Upper lobe of left lung (tissue), 6 donors: ENCODE measurements at regions not wholly inside any gene's neighbourhood (a gene's known extent, or its start where the extent isn't known, plus 50 kb on each side); places are given as distances from the start of the nearest gene placed in this dataset.

Experiments used
- ATAC-seq, 2 donors: fragments of 200-7000 bp; cut with Tn5 transposase; one replicate each; pipeline ENCODE4 v1.9.1; 2022; ENCODE audit warnings: mild to moderate bottlenecking in 2 of 2, moderate library complexity in 2 of 2; ENCODE audit not compliant: low FRiP score in 2 of 2
- DNase-seq, 2 donors: peaks; one replicate each; pipeline ENCODE4 v3.0.0-alpha.2; 2019 to 2020
- H3K27ac ChIP-seq, 4 donors: fragments of 200-600 bp; sonication (generic); one replicate each; pipeline ENCODE4 v1.5.1; 2016 to 2019
- H3K27me3 ChIP-seq, 4 donors: fragments of 200-600 bp; sonication (generic); one replicate each; pipeline ENCODE4 v1.5.1; 2017 to 2019
- H3K36me3 ChIP-seq, 4 donors: fragments of 200-600 bp; sonication (generic); one replicate each; pipeline ENCODE4 v1.5.1; 2016 to 2019
- H3K4me1 ChIP-seq, 4 donors: fragments of 200-600 bp; sonication (generic); one replicate each; pipeline ENCODE4 v1.5.1; 2018 to 2019
- H3K4me3 ChIP-seq, 4 donors: fragments of 200-600 bp; sonication (generic); one replicate each; pipeline ENCODE4 v1.5.1; 2017 to 2019; ENCODE audit warnings: mild to moderate bottlenecking in 2 of 4, moderate library complexity in 1 of 4
- H3K9me3 ChIP-seq, 4 donors: fragments of 200-600 bp; sonication (generic); one replicate each; pipeline ENCODE4 v1.5.1; 2018 to 2019
- EP300 ChIP-seq, 4 donors: sonication (generic); formaldehyde crosslinking; IDR thresholded peaks; one replicate each; pipeline ENCODE4 v1.5.1; 2017; ENCODE audit warnings: antibody characterized with exemption in 4 of 4, control low read depth in 2 of 4
- POLR2A ChIP-seq, 4 donors: fragments of 450-650 bp; IDR thresholded peaks; one replicate each; pipeline ENCODE4 v1.5.1; 2016 to 2017; ENCODE audit warnings: antibody characterized with exemption in 4 of 4, mild to moderate bottlenecking in 2 of 4
- POLR2AphosphoS5 ChIP-seq, 2 donors: sonication (generic); formaldehyde crosslinking; IDR thresholded peaks; one replicate each; pipeline ENCODE4 v1.5.1; 2017; ENCODE audit warnings: antibody characterized with exemption in 2 of 2
- WGBS, 2 donors: methylation state at CpG; one replicate each; pipeline ENCODE4 v1.1.5; 2017 to 2018; 5-methylcytosine and 5-hydroxymethylcytosine counted together
- TF ChIP-seq, protein P1 (sequence below), 6 experiments: fragments of 450-650 bp in 4 of 6; fragments of 200-600 bp in 2 of 6; sonication (generic) in 2 of 6; IDR thresholded peaks; one replicate each; pipeline ENCODE4 v1.5.1; 2016 to 2019; ENCODE audit warnings: antibody characterized with exemption in 6 of 6
- donor health status: DM: no; HTN: no; CAD: no; lungs with moderate emphysema.
- donor health status: DM: no; HTN: yes; CAD: no; lungs with severe emphysema.

- Histone ChIP-seq H3K27ac (no peak overlapping the region), H3K4me1 (no peaks in the 10 kb centered on the region), H3K9me3 (no peaks in the 10 kb centered on the region), H3K27me3 (no peaks in the 10 kb centered on the region), H3K4me3 (no peak overlapping the region), H3K36me3 (no peaks in the 10 kb centered on the region)
- ATAC-seq, result no peak
- TF ChIP-seq, protein P1, sequence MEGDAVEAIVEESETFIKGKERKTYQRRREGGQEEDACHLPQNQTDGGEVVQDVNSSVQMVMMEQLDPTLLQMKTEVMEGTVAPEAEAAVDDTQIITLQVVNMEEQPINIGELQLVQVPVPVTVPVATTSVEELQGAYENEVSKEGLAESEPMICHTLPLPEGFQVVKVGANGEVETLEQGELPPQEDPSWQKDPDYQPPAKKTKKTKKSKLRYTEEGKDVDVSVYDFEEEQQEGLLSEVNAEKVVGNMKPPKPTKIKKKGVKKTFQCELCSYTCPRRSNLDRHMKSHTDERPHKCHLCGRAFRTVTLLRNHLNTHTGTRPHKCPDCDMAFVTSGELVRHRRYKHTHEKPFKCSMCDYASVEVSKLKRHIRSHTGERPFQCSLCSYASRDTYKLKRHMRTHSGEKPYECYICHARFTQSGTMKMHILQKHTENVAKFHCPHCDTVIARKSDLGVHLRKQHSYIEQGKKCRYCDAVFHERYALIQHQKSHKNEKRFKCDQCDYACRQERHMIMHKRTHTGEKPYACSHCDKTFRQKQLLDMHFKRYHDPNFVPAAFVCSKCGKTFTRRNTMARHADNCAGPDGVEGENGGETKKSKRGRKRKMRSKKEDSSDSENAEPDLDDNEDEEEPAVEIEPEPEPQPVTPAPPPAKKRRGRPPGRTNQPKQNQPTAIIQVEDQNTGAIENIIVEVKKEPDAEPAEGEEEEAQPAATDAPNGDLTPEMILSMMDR (IDR thresholded peaks at IDR 0.05), result no peak
- no peak for TF ChIP-seq POLR2A (IDR thresholded peaks at IDR 0.05)
- no peak for TF ChIP-seq EP300 (IDR thresholded peaks at IDR 0.05)
- TF ChIP-seq POLR2AphosphoS5 (IDR thresholded peaks at IDR 0.05), result no peak
- no peak for DNase-seq
These were observed 589.2 kb downstream of the INHBA start for GRCh38 chr7:41113719-41114118.

- no peaks in the 10 kb centered on the region for H3K27me3 ChIP-seq
- H3K4me3 ChIP-seq, result no peak overlapping the region
- no peaks in the 10 kb centered on the region for H3K9me3 ChIP-seq
- ATAC-seq (no peak), DNase-seq (no peak)
- no peak for TF ChIP-seq POLR2AphosphoS5 (IDR thresholded peaks at IDR 0.05)
- TF ChIP-seq EP300 (IDR thresholded peaks at IDR 0.05), result no peak
- TF ChIP-seq, protein P1 (IDR thresholded peaks at IDR 0.05), result no peak
- no peak for TF ChIP-seq POLR2A (IDR thresholded peaks at IDR 0.05)
- WGBS, 2 donors, result 93 to 94% methylated on average over 1 of the region's 1 CpG
- H3K36me3 ChIP-seq, result no peaks in the 10 kb centered on the region
- H3K4me1 ChIP-seq, result no peaks in the 10 kb centered on the region
- no peak overlapping the region for H3K27ac ChIP-seq
These were observed 592.7 kb downstream of the INHBA start for GRCh38 chr7:41110186-41110585.

DNA sequence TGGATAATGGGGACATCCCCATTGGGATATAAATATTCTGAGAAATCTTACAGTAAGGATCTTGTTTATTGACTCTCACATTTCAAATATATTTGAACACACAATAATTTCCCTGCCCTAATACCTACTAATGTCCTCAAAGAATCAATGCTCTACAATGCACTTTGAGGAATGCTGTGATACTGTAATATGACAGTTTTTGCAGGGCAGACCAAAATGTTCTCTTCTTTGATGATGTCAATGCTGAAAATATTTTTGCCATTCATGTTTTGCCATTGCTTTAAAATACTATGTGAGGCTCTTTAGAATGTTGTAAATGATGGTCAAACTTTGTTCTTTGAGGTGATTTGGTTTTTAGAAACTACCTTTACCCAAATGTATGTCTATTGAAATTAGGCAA is 594.1 kb downstream of the INHBA start:
- ATAC-seq (no peak), DNase-seq (no peak)
- Histone ChIP-seq H3K36me3 (no peaks in the 10 kb centered on the region), H3K4me3 (no peak overlapping the region), H3K27ac (no peak overlapping the region), H3K27me3 (no peaks in the 10 kb centered on the region), H3K4me1 (no peaks in the 10 kb centered on the region), H3K9me3 (no peaks in the 10 kb centered on the region)
- no peak for TF ChIP-seq EP300 (IDR thresholded peaks at IDR 0.05)
- TF ChIP-seq POLR2A (IDR thresholded peaks at IDR 0.05), result no peak

- ATAC-seq (no peak), DNase-seq (no peak)
- H3K4me3 ChIP-seq, result no peak overlapping the region
- no peaks in the 10 kb centered on the region for H3K4me1 ChIP-seq
- 60 to 67% methylated on average over 6 of the region's 6 CpGs for WGBS, 2 donors
- no peak for TF ChIP-seq POLR2A (IDR thresholded peaks at IDR 0.05)
- no peaks in the 10 kb centered on the region for H3K36me3 ChIP-seq
- H3K27me3 ChIP-seq, result no peaks in the 10 kb centered on the region
- H3K9me3 ChIP-seq, result no peaks in the 10 kb centered on the region
- H3K27ac ChIP-seq, result no peak overlapping the region
These were observed 594.9 kb downstream of the INHBA start for GRCh38 chr7:41107938-41108448.

DNA sequence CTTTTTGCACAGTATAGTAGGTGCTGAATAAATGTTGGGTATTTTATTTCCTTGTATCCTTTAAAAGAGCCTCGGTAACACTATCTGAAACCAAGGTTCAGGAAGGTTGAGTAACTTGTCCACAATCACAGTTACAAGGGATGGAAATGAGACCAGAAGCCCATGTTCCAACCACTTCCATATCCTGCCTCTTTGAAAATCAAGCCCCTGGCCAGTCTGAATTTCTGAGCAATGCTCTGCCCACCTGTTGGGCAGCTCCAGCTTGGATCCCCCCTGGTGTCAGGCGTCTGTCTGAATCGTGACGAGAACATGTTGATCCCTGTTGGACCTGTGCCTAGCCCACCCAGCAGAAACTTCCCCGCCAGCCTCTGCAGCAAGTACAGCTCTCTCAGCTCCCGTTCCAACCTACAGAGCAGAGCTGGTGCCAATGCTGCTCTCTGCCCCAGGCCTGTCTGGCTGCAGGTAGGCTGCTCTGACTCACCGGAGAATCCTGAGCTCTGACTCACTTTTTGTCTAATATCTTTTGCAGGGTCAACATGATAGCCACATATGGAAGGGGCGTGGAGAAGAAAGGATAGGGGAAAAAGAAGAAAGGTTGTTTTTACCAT is 595.5 kb downstream of the INHBA start:
- Histone ChIP-seq H3K27me3 (no peaks in the 10 kb centered on the region), H3K36me3 (no peaks in the 10 kb centered on the region), H3K27ac (no peak overlapping the region), H3K9me3 (no peaks in the 10 kb centered on the region), H3K4me1 (no peaks in the 10 kb centered on the region), H3K4me3 (no peak overlapping the region)
- no peak for TF ChIP-seq EP300 (IDR thresholded peaks at IDR 0.05)
- TF ChIP-seq POLR2AphosphoS5 (IDR thresholded peaks at IDR 0.05), result no peak
- no peak for TF ChIP-seq POLR2A (IDR thresholded peaks at IDR 0.05)
- TF ChIP-seq, protein P1 (IDR thresholded peaks at IDR 0.05), result no peak
- WGBS, 2 donors, result 79 to 86% methylated on average over 8 of the region's 8 CpGs
- peak in 1 of 2 donors; percentile 1 for DNase-seq
- no peak for ATAC-seq

DNA sequence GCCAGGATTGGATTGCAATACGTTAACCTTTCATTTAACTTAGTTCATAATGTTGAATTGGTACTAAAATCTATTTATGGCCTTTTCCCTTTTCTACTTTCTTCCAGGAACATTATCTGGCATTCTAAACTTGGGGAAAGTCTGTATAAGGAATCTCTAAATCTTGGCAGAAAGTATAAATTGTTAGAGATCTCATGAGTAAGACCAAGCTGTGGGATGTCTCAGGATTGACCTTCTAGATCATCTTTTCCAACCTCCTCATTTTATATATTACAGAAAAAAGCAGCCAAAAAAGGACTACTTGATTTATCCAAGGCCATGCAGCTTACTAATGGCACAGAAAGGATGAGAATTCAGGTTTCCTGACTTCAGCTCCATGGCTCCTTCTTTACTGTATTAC is 598.3 kb downstream of the INHBA start:
- DNase-seq, result no peak
- no peaks in the 10 kb centered on the region for H3K4me1 ChIP-seq
- no peaks in the 10 kb centered on the region for H3K9me3 ChIP-seq
- 61 to 69% methylated on average over 1 of the region's 1 CpG for WGBS, 2 donors
- H3K36me3 ChIP-seq, result no peaks in the 10 kb centered on the region
- TF ChIP-seq, protein P1 (IDR thresholded peaks at IDR 0.05), result no peak
- TF ChIP-seq POLR2AphosphoS5 (IDR thresholded peaks at IDR 0.05) (no peak), EP300 (IDR thresholded peaks at IDR 0.05) (no peak), POLR2A (IDR thresholded peaks at IDR 0.05) (no peak)
- ATAC-seq, result no peak
- no peak overlapping the region for H3K27ac ChIP-seq
- H3K27me3 ChIP-seq, result no peaks in the 10 kb centered on the region
- no peak overlapping the region for H3K4me3 ChIP-seq
